H9 (cell line): ENCODE measurements at regions not wholly inside any gene's neighbourhood (a gene's known extent, or its start where the extent isn't known, plus 50 kb on each side); places are given as distances from the start of the nearest gene placed in this dataset.
A peak's percentile ranks its signal among the peaks of the same experiment; 100 is the strongest.

Experiments
- DNase-seq: peaks from one replicate; pipeline ENCODE4 v3.0.0-alpha.2; 2017
- H2AFZ ChIP-seq: one replicate; pipeline ENCODE4 v1.6.1; 2013; ENCODE audit warnings: mild to moderate bottlenecking, low read length, control low read depth, moderate library complexity
- H2AK5ac ChIP-seq: 2 replicates; pipeline ENCODE4 v1.6.1; 2013; ENCODE audit warnings: low read length, control low read depth, mixed read lengths; ENCODE audit not compliant: insufficient read length
- H2BK120ac ChIP-seq: one replicate; pipeline ENCODE4 v1.6.1; 2013; ENCODE audit warnings: low read depth, mild to moderate bottlenecking, low read length, control low read depth, inconsistent platforms; ENCODE audit not compliant: poor library complexity, severe bottlenecking
- H2BK12ac ChIP-seq: 2 replicates; pipeline ENCODE4 v1.6.1; 2013; ENCODE audit warnings: low read length, control low read depth, mixed read lengths, low read depth; ENCODE audit not compliant: insufficient read length
- H2BK15ac ChIP-seq: 2 replicates; pipeline ENCODE4 v1.6.1; 2013; ENCODE audit warnings: low read depth, low read length, control low read depth
- H2BK20ac ChIP-seq: one replicate; pipeline ENCODE4 v1.6.1; 2013; ENCODE audit warnings: low read depth, mild to moderate bottlenecking, low read length, control low read depth, inconsistent platforms; ENCODE audit not compliant: poor library complexity, severe bottlenecking
- H2BK5ac ChIP-seq: 2 replicates; pipeline ENCODE4 v1.6.1; 2013; ENCODE audit warnings: low read length, control low read depth, mixed read lengths; ENCODE audit not compliant: insufficient read length
- H3K14ac ChIP-seq: 2 replicates; pipeline ENCODE4 v1.6.1; 2013; ENCODE audit warnings: low read length, control low read depth; ENCODE audit not compliant: insufficient read depth
- H3K18ac ChIP-seq: 2 replicates; pipeline ENCODE4 v1.6.1; 2013; ENCODE audit warnings: low read depth, mild to moderate bottlenecking, mixed read lengths, low read length, control low read depth; ENCODE audit not compliant: insufficient read length
- H3K23ac ChIP-seq: 2 replicates; pipeline ENCODE4 v1.6.1; 2013; ENCODE audit warnings: low read length, control low read depth, mixed read lengths, low read depth; ENCODE audit not compliant: insufficient read length
- H3K23me2 ChIP-seq: 2 replicates; pipeline ENCODE4 v1.6.1; 2013; ENCODE audit warnings: low read depth, mild to moderate bottlenecking, mixed read lengths, low read length, control low read depth; ENCODE audit not compliant: insufficient read length, poor library complexity, severe bottlenecking
- H3K27ac ChIP-seq: 2 replicates; pipeline ENCODE4 v1.5.1; 2013; ENCODE audit warnings: low read length, control low read depth, mixed read lengths, low read depth; ENCODE audit not compliant: insufficient read length
- H3K27me3 ChIP-seq: 2 replicates; pipeline ENCODE4 v1.6.1; 2013; ENCODE audit warnings: low read length, control low read depth, inconsistent platforms; ENCODE audit not compliant: insufficient read depth
- H3K4ac ChIP-seq: 2 replicates; pipeline ENCODE4 v1.6.1; 2013; ENCODE audit warnings: low read depth, mild to moderate bottlenecking, control low read depth, inconsistent platforms, low read length, moderate library complexity
- H3K4me1 ChIP-seq: 2 replicates; pipeline ENCODE4 v1.6.1; 2013; ENCODE audit warnings: low read length, control low read depth, inconsistent platforms; ENCODE audit not compliant: insufficient read depth
- H3K4me2 ChIP-seq: 2 replicates; pipeline ENCODE4 v1.6.1; 2013; ENCODE audit warnings: low read length, control low read depth, mixed read lengths; ENCODE audit not compliant: insufficient read length, insufficient read depth
- H3K56ac ChIP-seq: 2 replicates; pipeline ENCODE4 v1.6.1; 2013; ENCODE audit warnings: low read depth, mild to moderate bottlenecking, mixed read lengths, low read length, control low read depth; ENCODE audit not compliant: insufficient read length
- H3K79me1 ChIP-seq: 2 replicates; pipeline ENCODE4 v1.6.1; 2013; ENCODE audit warnings: low read depth, mild to moderate bottlenecking, moderate library complexity, low read length, control low read depth, inconsistent platforms; ENCODE audit not compliant: insufficient read depth, poor library complexity, severe bottlenecking
- H3K79me2 ChIP-seq: 2 replicates; pipeline ENCODE4 v1.6.1; 2013; ENCODE audit warnings: low read length, control low read depth, inconsistent platforms; ENCODE audit not compliant: insufficient read depth
- H3K9ac ChIP-seq: 2 replicates; pipeline ENCODE4 v1.6.1; 2013; ENCODE audit warnings: low read length, control low read depth, mixed read lengths; ENCODE audit not compliant: insufficient read length; ENCODE audit errors: extremely low read depth
- H3K9me3 ChIP-seq: one replicate; pipeline ENCODE4 v1.6.1; 2013; ENCODE audit warnings: low read depth, low read length, inconsistent platforms; ENCODE audit not compliant: control insufficient read depth
- H3T11ph ChIP-seq: one replicate; pipeline ENCODE4 v1.6.1; 2013; ENCODE audit warnings: mild to moderate bottlenecking, low read length, control low read depth, inconsistent platforms
- H4K20me1 ChIP-seq: one replicate; pipeline ENCODE4 v1.6.1; 2013; ENCODE audit not compliant: control insufficient read depth, insufficient read length, insufficient read depth
- H4K5ac ChIP-seq: 2 replicates; pipeline ENCODE4 v1.6.1; 2013; ENCODE audit warnings: low read depth, mild to moderate bottlenecking, mixed read lengths, low read length, control low read depth; ENCODE audit not compliant: insufficient read length
- H4K8ac ChIP-seq: replicated peaks from 2 replicates; pipeline ENCODE4 v1.6.1; 2013; ENCODE audit warnings: low read length, control low read depth, mixed read lengths, low read depth; ENCODE audit not compliant: insufficient read length
- H4K91ac ChIP-seq: 2 replicates; pipeline ENCODE4 v1.6.1; 2013; ENCODE audit warnings: low read depth, mild to moderate bottlenecking, moderate library complexity, mixed read lengths, low read length, control low read depth; ENCODE audit not compliant: insufficient read length
- H3K27ac Mint-ChIP-seq, 3 experiments: 2 replicates in 2 of 3; 3 replicates in 1 of 3; pipeline ENCODE4 v1.8.0; 2020 to 2021; ENCODE audit warnings: mixed read lengths in 3 of 3, mild to moderate bottlenecking in 1 of 3, moderate library complexity in 1 of 3
- H3K27me3 Mint-ChIP-seq: 2 replicates; pipeline ENCODE4 v1.8.0; 2021; ENCODE audit warnings: low read depth, mild to moderate bottlenecking, moderate library complexity, mixed read lengths
- H3K36me3 Mint-ChIP-seq, 3 experiments: 2 replicates in 2 of 3; 3 replicates in 1 of 3; pipeline ENCODE4 v1.8.0; 2020 to 2021; ENCODE audit warnings: low read depth in 3 of 3, mixed read lengths in 3 of 3; ENCODE audit not compliant: insufficient read depth in 1 of 3
- H3K4me1 Mint-ChIP-seq, 2 experiments: 2 replicates each; pipeline ENCODE4 v1.8.0; 2020; ENCODE audit warnings: mixed read lengths in 2 of 2
- H3K4me3 Mint-ChIP-seq, 2 experiments: 2 replicates in 1 of 2; 3 replicates in 1 of 2; pipeline ENCODE4 v1.8.0; 2020 to 2021; ENCODE audit warnings: mild to moderate bottlenecking in 2 of 2, mixed read lengths in 2 of 2, moderate library complexity in 1 of 2
- H3K9me3 Mint-ChIP-seq, 2 experiments: 2 replicates in 1 of 2; 3 replicates in 1 of 2; pipeline ENCODE4 v1.8.0; 2020; ENCODE audit warnings: mild to moderate bottlenecking in 2 of 2, mixed read lengths in 2 of 2, moderate library complexity in 1 of 2
- CTCF ChIP-seq: fragments of 200-600 bp; sonication (generic); conservative IDR thresholded peaks from 3 replicates; pipeline ENCODE4 v1.8.0; 2021; ENCODE audit warnings: antibody characterized with exemption, mild to moderate bottlenecking
- WGBS: extraction: QIAGEN DNeasy Blood & Tissue Kit; methylation state at CpG from one replicate; pipeline ENCODE4 v1.1.7; 2013; ENCODE audit warnings: missing lambda C conversion rate, low lambda C conversion rate, mixed read lengths; ENCODE audit not compliant: insufficient read length; ENCODE audit errors: extremely low coverage; 5-methylcytosine and 5-hydroxymethylcytosine counted together

- TF ChIP-seq CTCF, result peak; percentile 50
- H3K18ac ChIP-seq, result no peak overlapping the region
- no peak overlapping the region for H3K4me2 ChIP-seq
- no peak overlapping the region for H4K8ac ChIP-seq
- H3K36me3 Mint-ChIP-seq, result no peaks in the 10 kb centered on the region
- no peaks in the 10 kb centered on the region for H3K27me3 Mint-ChIP-seq
- H3K9ac ChIP-seq, result no peak overlapping the region
- H2BK120ac ChIP-seq, result no peak overlapping the region
- no peak overlapping the region for H3K4me3 Mint-ChIP-seq
- H2BK15ac ChIP-seq, result no peak overlapping the region
- no peak overlapping the region for H3K23ac ChIP-seq
- H3K14ac ChIP-seq, result no peak overlapping the region
- peak; percentile 33 for DNase-seq
- H2BK5ac ChIP-seq, result no peak overlapping the region
- H4K5ac ChIP-seq, result no peak overlapping the region
- no peaks in the 10 kb centered on the region for H3K27me3 ChIP-seq
- H3K4ac ChIP-seq, result no peak overlapping the region
- H3K56ac ChIP-seq, result no peak overlapping the region
- no peak overlapping the region for H4K91ac ChIP-seq
- H3K23me2 ChIP-seq, result no peaks in the 10 kb centered on the region
- no CpG with 5 or more reads among the region's 2 CpGs for WGBS
- no peaks in the 10 kb centered on the region for H4K20me1 ChIP-seq
- no peak overlapping the region for H2BK20ac ChIP-seq
- H2BK12ac ChIP-seq, result no peak overlapping the region
- no peak overlapping the region for H3T11ph ChIP-seq
- peaks cover under 1% of the 10 kb centered on the region; the same call in 1 of the 2 replicates for H3K4me1 ChIP-seq
- H3K79me1 ChIP-seq, result no peaks in the 10 kb centered on the region
- H3K9me3 ChIP-seq, result no peaks in the 10 kb centered on the region
- H3K79me2 ChIP-seq, result no peaks in the 10 kb centered on the region
- H3K27ac ChIP-seq, result no peak overlapping the region
- no peak overlapping the region; a peak in 1 of 7 replicates for H3K27ac Mint-ChIP-seq
- no peak overlapping the region for H2AK5ac ChIP-seq
- H2AFZ ChIP-seq, result no peak overlapping the region
- H3K4me1 Mint-ChIP-seq, result peaks cover under 1 to 13% of the 10 kb centered on the region in 2 experiments
- no peaks in the 10 kb centered on the region for H3K9me3 Mint-ChIP-seq
These were observed 480.4 kb downstream of the CETN3 start for GRCh38 chr5:89929173-89929572.
